GM13977 (cell line): ENCODE measurements at regions not wholly inside any gene's neighbourhood (a gene's known extent, or its start where the extent isn't known, plus 50 kb on each side); places are given as distances from the start of the nearest gene placed in this dataset.

ENCODE experiments used
- DNase-seq: peaks from one replicate; pipeline ENCODE4 v3.0.0; 2012; ENCODE audit warnings: low spot score
- CTCF ChIP-seq: IDR thresholded peaks from 2 replicates; pipeline ENCODE4 v1.5.1; 2012; ENCODE audit warnings: mild to moderate bottlenecking, control low read depth; ENCODE audit not compliant: insufficient read depth; ENCODE audit errors: extremely low read depth, missing control alignments
- in situ Hi-C: fragments of 300-500 bp; cut with MboI; formaldehyde crosslinking; loops from one replicate; pipeline ENCODE4 v1.12.0; 2022; ENCODE audit warnings: low sequenced_read_pairs, low pct_unique_long_range_greater_than_20kb, mixed read lengths, inconsistent platforms; ENCODE audit not compliant: unreplicated experiment

GRCh38 chr11:33608386-33608785, 92.2 kb downstream of the C11orf91 start:
- TF ChIP-seq CTCF: no peak
- in situ Hi-C loops: no loop called here
- no peak for DNase-seq

- DNase-seq: no peak
- in situ Hi-C loops: no loop called here
- no peak for TF ChIP-seq CTCF
Observed at GRCh38 chr11:33606762-33607161, 93.9 kb downstream of the C11orf91 start.

- no peak for TF ChIP-seq CTCF
- DNase-seq: no peak
Observed at GRCh38 chr11:33605703-33606102, 94.9 kb downstream of the C11orf91 start.

GRCh38 chr11:33598426-33599069, 102.1 kb downstream of the C11orf91 start:
- no peak for DNase-seq
- in situ Hi-C loops: no loop called here
- no peak for TF ChIP-seq CTCF

More at GRCh38 chr11:33605703-33606102, 94.9 kb downstream of the C11orf91 start:
- in situ Hi-C loops: no loop called here

GRCh38 chr11:33594188-33594587, 106.4 kb downstream of the C11orf91 start:
- in situ Hi-C loops: no loop called here
- TF ChIP-seq CTCF: no peak
- DNase-seq: no peak

GRCh38 chr11:33590441-33590840, 110.2 kb downstream of the C11orf91 start:
- TF ChIP-seq CTCF: no peak
- in situ Hi-C loops: no loop called here

More at GRCh38 chr11:33590441-33590840, 110.2 kb downstream of the C11orf91 start:
- DNase-seq: no peak
